Smooth muscle cell (in vitro differentiated cells): ENCODE measurements at regions not wholly inside any gene's neighbourhood (a gene's known extent, or its start where the extent isn't known, plus 50 kb on each side); places are given as distances from the start of the nearest gene placed in this dataset.
A peak's percentile ranks its signal among the peaks of the same experiment; 100 is the strongest.

Source experiments
- DNase-seq: peaks from one replicate; lab custom pipeline; 2025; ENCODE audit not compliant: unreplicated experiment; lab: John Stamatoyannopoulos, UW
- H2AFZ ChIP-seq: fragments of 200-600 bp; sonication (generic); 2 replicates; pipeline ENCODE4 v1.6.0; 2016; ENCODE audit warnings: antibody characterized with exemption, low read depth, mild to moderate bottlenecking
- H3F3A ChIP-seq: fragments of 200-600 bp; sonication (generic); 2 replicates; pipeline ENCODE4 v1.6.0; 2017; ENCODE audit warnings: antibody characterized with exemption, low read depth
- H3K27ac ChIP-seq: fragments of 200-600 bp; sonication (generic); 2 replicates; pipeline ENCODE4 v1.5.1; 2016; ENCODE audit warnings: low read depth, mild to moderate bottlenecking
- H3K27me3 ChIP-seq: fragments of 200-600 bp; sonication (generic); 2 replicates; pipeline ENCODE4 v1.6.1; 2016; ENCODE audit warnings: low read depth, mild to moderate bottlenecking
- H3K36me3 ChIP-seq: fragments of 200-600 bp; sonication (generic); 2 replicates; pipeline ENCODE4 v1.5.1; 2016; ENCODE audit warnings: low read depth
- H3K4me1 ChIP-seq: fragments of 200-600 bp; sonication (generic); 2 replicates; pipeline ENCODE4 v1.5.1; 2016; ENCODE audit warnings: low read depth
- H3K4me2 ChIP-seq: fragments of 200-600 bp; sonication (generic); 2 replicates; pipeline ENCODE4 v1.6.0; 2016; ENCODE audit warnings: mild to moderate bottlenecking
- H3K4me3 ChIP-seq: fragments of 200-600 bp; sonication (generic); 2 replicates; pipeline ENCODE4 v1.5.1; 2016; ENCODE audit warnings: mild to moderate bottlenecking
- H3K79me2 ChIP-seq: fragments of 200-600 bp; sonication (generic); 2 replicates; pipeline ENCODE4 v1.6.0; 2016; ENCODE audit warnings: low read depth, mild to moderate bottlenecking
- H3K9ac ChIP-seq: fragments of 200-600 bp; sonication (generic); 2 replicates; pipeline ENCODE4 v1.6.0; 2016; ENCODE audit warnings: low read depth
- H3K9me3 ChIP-seq: fragments of 200-600 bp; sonication (generic); replicated peaks from 2 replicates; pipeline ENCODE4 v1.5.1; 2016; ENCODE audit warnings: low read depth
- H4K20me1 ChIP-seq: fragments of 200-600 bp; sonication (generic); 2 replicates; pipeline ENCODE4 v1.6.0; 2016; ENCODE audit warnings: low read depth
- WGBS: methylation state at CpG from one replicate; pipeline ENCODE4 v1.1.7; 2016; ENCODE audit warnings: low lambda C conversion rate; 5-methylcytosine and 5-hydroxymethylcytosine counted together
- TF ChIP-seq, protein P1 (sequence below): fragments of 200-600 bp; sonication (generic); IDR thresholded peaks from 2 replicates; pipeline ENCODE4 v1.5.1; 2017; ENCODE audit warnings: borderline replicate concordance, mild to moderate bottlenecking, antibody characterized with exemption; ENCODE audit not compliant: insufficient read depth, poor library complexity, severe bottlenecking

DNA sequence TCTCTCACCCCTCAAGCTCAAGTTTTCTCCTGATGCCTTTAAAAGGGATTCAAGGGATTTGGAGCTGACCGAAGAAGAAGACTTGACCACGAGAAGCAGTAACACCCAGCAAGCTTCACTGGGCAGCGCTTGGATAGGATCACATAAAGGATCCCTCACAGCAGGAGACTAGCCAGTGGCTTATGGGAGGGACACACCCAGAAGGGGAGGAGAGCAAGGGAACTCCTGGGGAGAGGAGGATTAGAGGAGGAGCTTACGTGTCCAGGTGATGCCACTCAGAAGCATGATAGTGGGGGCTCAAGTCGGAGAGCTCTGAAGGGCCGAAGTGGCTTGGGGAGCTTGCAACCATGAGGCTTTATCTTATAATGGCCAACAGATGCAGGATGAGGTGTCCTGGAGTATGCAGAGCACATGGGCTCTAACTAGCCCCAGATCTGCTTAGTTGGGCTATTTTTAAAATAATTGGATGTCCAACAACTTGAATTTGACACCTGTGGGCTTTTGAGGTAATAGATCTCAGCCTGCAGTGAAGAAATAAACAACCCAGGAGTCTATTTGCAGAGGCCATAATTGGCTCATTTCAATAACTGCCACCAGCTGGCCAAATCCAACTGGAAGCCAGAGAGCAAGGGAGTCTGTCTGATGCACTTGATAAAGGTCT lies 137.9 kb upstream of the EXOC2 start:
- no peak for DNase-seq
- Histone ChIP-seq H3K27me3 (no peaks in the 10 kb centered on the region), H3K9ac (no peak overlapping the region), H3K4me2 (no peak overlapping the region), H4K20me1 (peaks cover 3% of the 10 kb centered on the region), H3K9me3 (no peaks in the 10 kb centered on the region), H3K4me3 (no peak overlapping the region), H3K4me1 (peaks cover 18% of the 10 kb centered on the region), H2AFZ (no peak overlapping the region), H3F3A (no peaks in the 10 kb centered on the region), H3K27ac (no peak overlapping the region), H3K79me2 (no peaks in the 10 kb centered on the region), H3K36me3 (no peaks in the 10 kb centered on the region)
- TF ChIP-seq, protein P1, sequence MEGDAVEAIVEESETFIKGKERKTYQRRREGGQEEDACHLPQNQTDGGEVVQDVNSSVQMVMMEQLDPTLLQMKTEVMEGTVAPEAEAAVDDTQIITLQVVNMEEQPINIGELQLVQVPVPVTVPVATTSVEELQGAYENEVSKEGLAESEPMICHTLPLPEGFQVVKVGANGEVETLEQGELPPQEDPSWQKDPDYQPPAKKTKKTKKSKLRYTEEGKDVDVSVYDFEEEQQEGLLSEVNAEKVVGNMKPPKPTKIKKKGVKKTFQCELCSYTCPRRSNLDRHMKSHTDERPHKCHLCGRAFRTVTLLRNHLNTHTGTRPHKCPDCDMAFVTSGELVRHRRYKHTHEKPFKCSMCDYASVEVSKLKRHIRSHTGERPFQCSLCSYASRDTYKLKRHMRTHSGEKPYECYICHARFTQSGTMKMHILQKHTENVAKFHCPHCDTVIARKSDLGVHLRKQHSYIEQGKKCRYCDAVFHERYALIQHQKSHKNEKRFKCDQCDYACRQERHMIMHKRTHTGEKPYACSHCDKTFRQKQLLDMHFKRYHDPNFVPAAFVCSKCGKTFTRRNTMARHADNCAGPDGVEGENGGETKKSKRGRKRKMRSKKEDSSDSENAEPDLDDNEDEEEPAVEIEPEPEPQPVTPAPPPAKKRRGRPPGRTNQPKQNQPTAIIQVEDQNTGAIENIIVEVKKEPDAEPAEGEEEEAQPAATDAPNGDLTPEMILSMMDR = no peak
- 86% methylated on average over 6 of the region's 6 CpGs for WGBS

GRCh38 chr6:829656-830055 lies 136.7 kb upstream of the EXOC2 start:
- Histone ChIP-seq H3K4me1 (peaks cover 12% of the 10 kb centered on the region), H3K9ac (no peak overlapping the region), H3K27ac (no peak overlapping the region), H3F3A (no peaks in the 10 kb centered on the region), H3K79me2 (no peaks in the 10 kb centered on the region), H2AFZ (peak overlapping the region; percentile 61), H4K20me1 (peaks cover under 1% of the 10 kb centered on the region), H3K36me3 (no peaks in the 10 kb centered on the region), H3K9me3 (no peaks in the 10 kb centered on the region), H3K27me3 (no peaks in the 10 kb centered on the region), H3K4me2 (no peak overlapping the region), H3K4me3 (no peak overlapping the region)
- DNase-seq = no peak
- 25% methylated on average over 4 of the region's 4 CpGs for WGBS
- TF ChIP-seq, protein P1 = no peak

GRCh38 chr6:827431-827830 lies 134.5 kb upstream of the EXOC2 start:
- H2AFZ ChIP-seq = no peak overlapping the region

More at GRCh38 chr6:827431-827830, 134.5 kb upstream of the EXOC2 start:
- WGBS = 97% methylated on average over 1 of the region's 1 CpG
- H3K27me3 ChIP-seq = no peaks in the 10 kb centered on the region
- no peak overlapping the region for H3K27ac ChIP-seq
- H3K4me2 ChIP-seq = no peak overlapping the region
- DNase-seq = no peak
- H4K20me1 ChIP-seq = no peaks in the 10 kb centered on the region
- H3K79me2 ChIP-seq = no peaks in the 10 kb centered on the region
- H3K9ac ChIP-seq = no peak overlapping the region
- TF ChIP-seq, protein P1 = no peak
- no peaks in the 10 kb centered on the region for H3K36me3 ChIP-seq
- H3K9me3 ChIP-seq = no peaks in the 10 kb centered on the region
- peaks cover 8% of the 10 kb centered on the region for H3K4me1 ChIP-seq
- no peak overlapping the region for H3K4me3 ChIP-seq
- H3F3A ChIP-seq = no peaks in the 10 kb centered on the region
